Liver (tissue), 8 donors: ENCODE measurements at regions not wholly inside any gene's neighbourhood (a gene's known extent, or its start where the extent isn't known, plus 50 kb on each side); places are given as distances from the start of the nearest gene placed in this dataset.

Experiments used
- DNase-seq: peaks from one replicate; pipeline ENCODE4 v3.0.0-alpha.2; 2017; ENCODE audit warnings: low spot score
- H3K27ac ChIP-seq, 2 donors: one replicate each; pipeline ENCODE4 v1.7.0; 2013; ENCODE audit warnings: inconsistent platforms in 2 of 2, low read length in 2 of 2, control low read depth in 1 of 2, low read depth in 1 of 2, mild to moderate bottlenecking in 1 of 2
- H3K27me3 ChIP-seq, 4 donors: one replicate each; pipeline versions ENCODE4 v1.6.1 to v1.7.0; 2013; ENCODE audit warnings: low read length in 3 of 4, inconsistent platforms in 1 of 4, mild to moderate bottlenecking in 1 of 4, moderate library complexity in 1 of 4; ENCODE audit not compliant: control insufficient read depth in 4 of 4, insufficient read depth in 4 of 4
- H3K36me3 ChIP-seq, 4 donors: one replicate each; pipeline versions ENCODE4 v1.6.1 to v1.7.0; 2013; ENCODE audit warnings: low read length in 3 of 4, mild to moderate bottlenecking in 3 of 4, low read depth in 1 of 4, moderate library complexity in 1 of 4; ENCODE audit not compliant: control insufficient read depth in 4 of 4, insufficient read depth in 3 of 4
- H3K4me1 ChIP-seq, 4 donors: one replicate each; pipeline versions ENCODE4 v1.6.1 to v1.7.0; 2013; ENCODE audit warnings: low read length in 3 of 4, mild to moderate bottlenecking in 3 of 4, moderate library complexity in 1 of 4; ENCODE audit not compliant: control insufficient read depth in 4 of 4, insufficient read depth in 4 of 4
- H3K4me3 ChIP-seq, 3 donors: one replicate each; pipeline versions ENCODE4 v1.6.1 to v1.7.0; 2013; ENCODE audit warnings: low read length in 3 of 3, control low read depth in 1 of 3, low read depth in 1 of 3, mild to moderate bottlenecking in 1 of 3
- H3K9ac ChIP-seq, 2 donors: one replicate each; pipeline ENCODE4 v1.7.0; 2013; ENCODE audit warnings: low read length in 2 of 2, mild to moderate bottlenecking in 2 of 2, moderate library complexity in 2 of 2, control low read depth in 1 of 2, low read depth in 1 of 2
- H3K9me3 ChIP-seq, 4 donors: one replicate each; pipeline versions ENCODE4 v1.6.1 to v1.7.0; 2013; ENCODE audit warnings: low read length in 3 of 4; ENCODE audit not compliant: control insufficient read depth in 4 of 4
- EGR1 ChIP-seq, 2 donors: IDR thresholded peaks; 2 replicates each; pipeline ENCODE4 v1.6.1; 2016 to 2018; ENCODE audit warnings: antibody characterized with exemption in 2 of 2, low read depth in 2 of 2
- FOXA1 ChIP-seq: IDR thresholded peaks from 2 replicates; pipeline ENCODE4 v1.6.1; 2016; ENCODE audit warnings: antibody characterized with exemption
- FOXA2 ChIP-seq: IDR thresholded peaks from 2 replicates; pipeline ENCODE4 v1.6.1; 2016; ENCODE audit warnings: antibody characterized with exemption
- GABPA ChIP-seq, 2 donors: IDR thresholded peaks in 1 of 2; conservative IDR thresholded peaks in 1 of 2; 2 replicates each; pipeline ENCODE4 v1.6.1; 2016; ENCODE audit warnings: antibody characterized with exemption in 2 of 2, mild to moderate bottlenecking in 1 of 2, moderate library complexity in 1 of 2
- HNF4A ChIP-seq, 2 donors: conservative IDR thresholded peaks; 2 replicates each; pipeline ENCODE4 v1.6.1; 2016; ENCODE audit warnings: antibody characterized with exemption in 2 of 2, mild to moderate bottlenecking in 2 of 2
- HNF4G ChIP-seq: IDR thresholded peaks from 2 replicates; pipeline ENCODE4 v1.6.1; 2016; ENCODE audit warnings: antibody characterized with exemption
- JUND ChIP-seq, 2 donors: IDR thresholded peaks; 2 replicates each; pipeline ENCODE4 v1.6.1; 2016; ENCODE audit warnings: antibody characterized with exemption in 2 of 2
- NR2F2 ChIP-seq: IDR thresholded peaks from 2 replicates; pipeline ENCODE4 v1.6.1; 2016; ENCODE audit warnings: antibody characterized with exemption
- RXRA ChIP-seq, 2 donors: IDR thresholded peaks; 2 replicates each; pipeline ENCODE4 v1.6.1; 2017 to 2018; ENCODE audit warnings: antibody characterized with exemption in 2 of 2, mild to moderate bottlenecking in 1 of 2
- SP1 ChIP-seq: IDR thresholded peaks from 2 replicates; pipeline ENCODE4 v1.6.1; 2018; ENCODE audit warnings: antibody characterized with exemption, mild to moderate bottlenecking
- TAF1 ChIP-seq: conservative IDR thresholded peaks from 2 replicates; pipeline ENCODE4 v1.6.1; 2016; ENCODE audit warnings: antibody characterized with exemption, mild to moderate bottlenecking
- YY1 ChIP-seq: IDR thresholded peaks from 2 replicates; pipeline ENCODE4 v1.6.1; 2016; ENCODE audit warnings: antibody characterized with exemption, mild to moderate bottlenecking
- WGBS: extraction: QIAGEN DNeasy Blood & Tissue Kit; methylation state at CpG from one replicate; pipeline ENCODE4 v1.1.7; 2013; 5-methylcytosine and 5-hydroxymethylcytosine counted together
- TF ChIP-seq, protein P1 (sequence below): fragments of 150-350 bp; IDR thresholded peaks from 2 replicates; pipeline ENCODE4 v1.5.1; 2017; ENCODE audit warnings: improper control_type of control experiment, low read depth, low read length; ENCODE audit not compliant: missing input control
- TF ChIP-seq, protein P2 (sequence below): IDR thresholded peaks from 2 replicates; pipeline ENCODE4 v1.6.1; 2016; ENCODE audit warnings: antibody characterized with exemption
- TF ChIP-seq, protein P3 (sequence below): IDR thresholded peaks from 2 replicates; pipeline ENCODE4 v1.6.1; 2016; ENCODE audit warnings: antibody characterized with exemption
- TF ChIP-seq, protein P4 (sequence below): IDR thresholded peaks from 2 replicates; pipeline ENCODE4 v1.6.1; 2016; ENCODE audit warnings: antibody characterized with exemption, mild to moderate bottlenecking
- TF ChIP-seq, protein P5 (sequence below): IDR thresholded peaks from 2 replicates; pipeline ENCODE4 v1.6.1; 2016; ENCODE audit warnings: antibody characterized with exemption
- donor health status: healthy.
- donor health status: healthy.
- donor health status: healthy.
- donor health status: healthy.
- donor health status: healthy.

DNA sequence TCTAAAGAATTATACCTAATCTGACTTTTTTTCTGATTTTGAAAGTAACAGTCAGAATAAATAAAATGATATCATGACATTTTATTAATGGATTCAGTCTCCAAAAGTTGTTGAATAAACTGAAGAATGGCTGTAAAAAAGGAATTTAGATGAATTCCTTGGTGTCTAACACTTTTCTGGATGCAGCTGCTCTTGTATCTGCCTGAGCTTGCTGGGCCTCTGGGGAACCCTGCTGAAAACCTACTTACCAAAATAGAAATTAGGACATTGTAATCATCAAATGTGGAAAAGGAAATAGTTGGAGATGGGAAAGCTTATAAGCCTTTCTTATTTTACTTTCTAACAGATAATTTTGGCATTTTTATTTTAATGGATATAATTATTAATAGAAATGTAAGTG is 315.7 kb upstream of the ANO5 start:
- Histone ChIP-seq H3K9ac (no peak overlapping the region), H3K36me3 (no peaks in the 10 kb centered on the region), H3K9me3 (no peaks in the 10 kb centered on the region), H3K4me1 (no peaks in the 10 kb centered on the region), H3K4me3 (no peak overlapping the region), H3K27ac (no peak overlapping the region), H3K27me3 (no peaks in the 10 kb centered on the region)
- DNase-seq, result no peak
- TF ChIP-seq EGR1 (IDR thresholded peaks at IDR 0.05; ENCODE audit: low read depth in 2 of 2), result no peak
- no peak for TF ChIP-seq FOXA1
- no peak for TF ChIP-seq TAF1
- TF ChIP-seq RXRA (IDR thresholded peaks at IDR 0.05), result no peak
- TF ChIP-seq HNF4A (conservative IDR thresholded peaks at IDR 0.05), result no peak
- no peak for TF ChIP-seq FOXA2
- TF ChIP-seq, protein P1, sequence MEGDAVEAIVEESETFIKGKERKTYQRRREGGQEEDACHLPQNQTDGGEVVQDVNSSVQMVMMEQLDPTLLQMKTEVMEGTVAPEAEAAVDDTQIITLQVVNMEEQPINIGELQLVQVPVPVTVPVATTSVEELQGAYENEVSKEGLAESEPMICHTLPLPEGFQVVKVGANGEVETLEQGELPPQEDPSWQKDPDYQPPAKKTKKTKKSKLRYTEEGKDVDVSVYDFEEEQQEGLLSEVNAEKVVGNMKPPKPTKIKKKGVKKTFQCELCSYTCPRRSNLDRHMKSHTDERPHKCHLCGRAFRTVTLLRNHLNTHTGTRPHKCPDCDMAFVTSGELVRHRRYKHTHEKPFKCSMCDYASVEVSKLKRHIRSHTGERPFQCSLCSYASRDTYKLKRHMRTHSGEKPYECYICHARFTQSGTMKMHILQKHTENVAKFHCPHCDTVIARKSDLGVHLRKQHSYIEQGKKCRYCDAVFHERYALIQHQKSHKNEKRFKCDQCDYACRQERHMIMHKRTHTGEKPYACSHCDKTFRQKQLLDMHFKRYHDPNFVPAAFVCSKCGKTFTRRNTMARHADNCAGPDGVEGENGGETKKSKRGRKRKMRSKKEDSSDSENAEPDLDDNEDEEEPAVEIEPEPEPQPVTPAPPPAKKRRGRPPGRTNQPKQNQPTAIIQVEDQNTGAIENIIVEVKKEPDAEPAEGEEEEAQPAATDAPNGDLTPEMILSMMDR, result no peak
- TF ChIP-seq NR2F2, result no peak
- no peak for TF ChIP-seq JUND (IDR thresholded peaks at IDR 0.05)
- TF ChIP-seq, protein P2, sequence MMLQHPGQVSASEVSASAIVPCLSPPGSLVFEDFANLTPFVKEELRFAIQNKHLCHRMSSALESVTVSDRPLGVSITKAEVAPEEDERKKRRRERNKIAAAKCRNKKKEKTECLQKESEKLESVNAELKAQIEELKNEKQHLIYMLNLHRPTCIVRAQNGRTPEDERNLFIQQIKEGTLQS, result no peak
- no peak for TF ChIP-seq YY1
- TF ChIP-seq, protein P3, sequence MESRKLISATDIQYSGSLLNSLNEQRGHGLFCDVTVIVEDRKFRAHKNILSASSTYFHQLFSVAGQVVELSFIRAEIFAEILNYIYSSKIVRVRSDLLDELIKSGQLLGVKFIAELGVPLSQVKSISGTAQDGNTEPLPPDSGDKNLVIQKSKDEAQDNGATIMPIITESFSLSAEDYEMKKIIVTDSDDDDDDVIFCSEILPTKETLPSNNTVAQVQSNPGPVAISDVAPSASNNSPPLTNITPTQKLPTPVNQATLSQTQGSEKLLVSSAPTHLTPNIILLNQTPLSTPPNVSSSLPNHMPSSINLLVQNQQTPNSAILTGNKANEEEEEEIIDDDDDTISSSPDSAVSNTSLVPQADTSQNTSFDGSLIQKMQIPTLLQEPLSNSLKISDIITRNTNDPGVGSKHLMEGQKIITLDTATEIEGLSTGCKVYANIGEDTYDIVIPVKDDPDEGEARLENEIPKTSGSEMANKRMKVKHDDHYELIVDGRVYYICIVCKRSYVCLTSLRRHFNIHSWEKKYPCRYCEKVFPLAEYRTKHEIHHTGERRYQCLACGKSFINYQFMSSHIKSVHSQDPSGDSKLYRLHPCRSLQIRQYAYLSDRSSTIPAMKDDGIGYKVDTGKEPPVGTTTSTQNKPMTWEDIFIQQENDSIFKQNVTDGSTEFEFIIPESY, result no peak
- no peak for TF ChIP-seq SP1
- TF ChIP-seq GABPA (IDR thresholded peaks at IDR 0.05 in 1 of 2, conservative IDR thresholded peaks at IDR 0.05 in 1 of 2), result no peak
- TF ChIP-seq, protein P4, sequence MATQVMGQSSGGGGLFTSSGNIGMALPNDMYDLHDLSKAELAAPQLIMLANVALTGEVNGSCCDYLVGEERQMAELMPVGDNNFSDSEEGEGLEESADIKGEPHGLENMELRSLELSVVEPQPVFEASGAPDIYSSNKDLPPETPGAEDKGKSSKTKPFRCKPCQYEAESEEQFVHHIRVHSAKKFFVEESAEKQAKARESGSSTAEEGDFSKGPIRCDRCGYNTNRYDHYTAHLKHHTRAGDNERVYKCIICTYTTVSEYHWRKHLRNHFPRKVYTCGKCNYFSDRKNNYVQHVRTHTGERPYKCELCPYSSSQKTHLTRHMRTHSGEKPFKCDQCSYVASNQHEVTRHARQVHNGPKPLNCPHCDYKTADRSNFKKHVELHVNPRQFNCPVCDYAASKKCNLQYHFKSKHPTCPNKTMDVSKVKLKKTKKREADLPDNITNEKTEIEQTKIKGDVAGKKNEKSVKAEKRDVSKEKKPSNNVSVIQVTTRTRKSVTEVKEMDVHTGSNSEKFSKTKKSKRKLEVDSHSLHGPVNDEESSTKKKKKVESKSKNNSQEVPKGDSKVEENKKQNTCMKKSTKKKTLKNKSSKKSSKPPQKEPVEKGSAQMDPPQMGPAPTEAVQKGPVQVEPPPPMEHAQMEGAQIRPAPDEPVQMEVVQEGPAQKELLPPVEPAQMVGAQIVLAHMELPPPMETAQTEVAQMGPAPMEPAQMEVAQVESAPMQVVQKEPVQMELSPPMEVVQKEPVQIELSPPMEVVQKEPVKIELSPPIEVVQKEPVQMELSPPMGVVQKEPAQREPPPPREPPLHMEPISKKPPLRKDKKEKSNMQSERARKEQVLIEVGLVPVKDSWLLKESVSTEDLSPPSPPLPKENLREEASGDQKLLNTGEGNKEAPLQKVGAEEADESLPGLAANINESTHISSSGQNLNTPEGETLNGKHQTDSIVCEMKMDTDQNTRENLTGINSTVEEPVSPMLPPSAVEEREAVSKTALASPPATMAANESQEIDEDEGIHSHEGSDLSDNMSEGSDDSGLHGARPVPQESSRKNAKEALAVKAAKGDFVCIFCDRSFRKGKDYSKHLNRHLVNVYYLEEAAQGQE, result no peak
- TF ChIP-seq, protein P5, sequence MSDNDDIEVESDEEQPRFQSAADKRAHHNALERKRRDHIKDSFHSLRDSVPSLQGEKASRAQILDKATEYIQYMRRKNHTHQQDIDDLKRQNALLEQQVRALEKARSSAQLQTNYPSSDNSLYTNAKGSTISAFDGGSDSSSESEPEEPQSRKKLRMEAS, result no peak
- no peak for TF ChIP-seq HNF4G

DNA sequence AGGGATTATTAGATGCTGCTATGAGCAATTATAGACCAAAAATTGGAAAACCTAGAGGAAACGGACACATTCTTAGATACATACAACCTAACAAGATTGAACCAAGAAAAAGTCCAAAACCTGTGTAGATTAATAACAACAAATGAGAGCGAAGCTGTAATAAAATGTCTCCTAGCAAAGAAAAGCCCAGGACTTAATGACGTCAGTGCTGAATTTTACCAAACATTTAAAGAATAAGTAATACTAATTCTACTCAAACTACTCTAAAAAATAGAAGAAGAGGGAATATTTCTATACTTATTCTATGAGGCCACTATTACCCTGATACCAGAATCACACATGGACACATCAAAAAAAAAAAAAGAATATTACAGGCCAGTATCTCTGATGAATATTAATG is 309.5 kb upstream of the ANO5 start:
- H3K36me3 ChIP-seq, result no peaks in the 10 kb centered on the region
- H3K27ac ChIP-seq, result no peak overlapping the region
- no peak overlapping the region for H3K4me3 ChIP-seq
- 87% methylated on average over 3 of the region's 3 CpGs for WGBS
- no peaks in the 10 kb centered on the region for H3K27me3 ChIP-seq
- no peaks in the 10 kb centered on the region for H3K9me3 ChIP-seq
- no peak overlapping the region for H3K9ac ChIP-seq
- DNase-seq, result no peak
- no peaks in the 10 kb centered on the region for H3K4me1 ChIP-seq
- TF ChIP-seq, protein P4, result no peak
- TF ChIP-seq FOXA1 (no peak), NR2F2 (no peak), HNF4G (no peak), FOXA2 (no peak)
- TF ChIP-seq, protein P3, result no peak
- TF ChIP-seq, protein P2, result no peak
